Lower lobe of right lung (tissue), 2 donors: ENCODE measurements at regions not wholly inside any gene's neighbourhood (a gene's known extent, or its start where the extent isn't known, plus 50 kb on each side); places are given as distances from the start of the nearest gene placed in this dataset.

Experiments
- ATAC-seq, 2 donors: fragments of 200-7000 bp; cut with Tn5 transposase; one replicate each; pipeline ENCODE4 v1.9.1; 2020 to 2022; ENCODE audit warnings: mild to moderate bottlenecking in 2 of 2, moderate library complexity in 2 of 2
- DNase-seq: peaks from one replicate; pipeline ENCODE4 v3.0.0-alpha.2; 2020
- H3K27ac ChIP-seq: fragments of 200-600 bp; one replicate; pipeline ENCODE4 v1.8.0; 2022
- H3K27me3 ChIP-seq: fragments of 200-600 bp; one replicate; pipeline ENCODE4 v1.8.0; 2022; ENCODE audit warnings: low read depth
- H3K36me3 ChIP-seq: fragments of 200-600 bp; one replicate; pipeline ENCODE4 v1.8.0; 2022; ENCODE audit warnings: mild to moderate bottlenecking
- H3K4me1 ChIP-seq: fragments of 200-600 bp; one replicate; pipeline ENCODE4 v1.8.0; 2022
- H3K4me3 ChIP-seq: fragments of 200-600 bp; one replicate; pipeline ENCODE4 v1.8.0; 2022; ENCODE audit warnings: mild to moderate bottlenecking
- H3K9me3 ChIP-seq: fragments of 200-600 bp; one replicate; pipeline ENCODE4 v1.8.0; 2022
- CTCF ChIP-seq: fragments of 200-600 bp; IDR thresholded peaks from one replicate; pipeline ENCODE4 v1.8.0; 2022; ENCODE audit warnings: antibody characterized with exemption, mild to moderate bottlenecking
- intact Hi-C: fragments of 100-400 bp; cut with DNase I; formaldehyde crosslinking; loops from one replicate; pipeline ENCODE4 v1.11.0; 2022
- donor health status: DM: no; HTN: yes; CAD: no; lungs with severe emphysema.

GRCh38 chr9:86794391-86795046 lies 152.8 kb downstream of the GAS1 start:
- intact Hi-C loops, result no loop called here
- H3K9me3 ChIP-seq, result no peaks in the 10 kb centered on the region
- no peaks in the 10 kb centered on the region for H3K36me3 ChIP-seq
- no peak for DNase-seq
- TF ChIP-seq CTCF, result no peak
- no peak for ATAC-seq
- peaks cover 10% of the 10 kb centered on the region for H3K4me1 ChIP-seq
- H3K27me3 ChIP-seq, result peaks cover 19% of the 10 kb centered on the region
- peak overlapping the region; percentile 1 for H3K27ac ChIP-seq
- H3K4me3 ChIP-seq, result no peak overlapping the region

GRCh38 chr9:86792136-86792535 lies 155.2 kb downstream of the GAS1 start:
- no peaks in the 10 kb centered on the region for H3K36me3 ChIP-seq
- peaks cover 10% of the 10 kb centered on the region for H3K4me1 ChIP-seq
- DNase-seq, result no peak
- ATAC-seq, result no peak
- intact Hi-C loops, result no loop called here
- no peak for TF ChIP-seq CTCF
- no peak overlapping the region for H3K4me3 ChIP-seq
- no peak overlapping the region for H3K27ac ChIP-seq
- peaks cover 17% of the 10 kb centered on the region for H3K27me3 ChIP-seq
- H3K9me3 ChIP-seq, result no peaks in the 10 kb centered on the region

- Histone ChIP-seq H3K4me1 (peaks cover 10% of the 10 kb centered on the region), H3K9me3 (no peaks in the 10 kb centered on the region), H3K27me3 (peaks cover 11% of the 10 kb centered on the region), H3K4me3 (no peak overlapping the region), H3K27ac (no peak overlapping the region), H3K36me3 (no peaks in the 10 kb centered on the region)
- no peak for ATAC-seq
- no peak for TF ChIP-seq CTCF
- intact Hi-C loops, result no loop called here
- no peak for DNase-seq
These were observed 156.5 kb downstream of the GAS1 start for GRCh38 chr9:86790805-86791204.

GRCh38 chr9:86788456-86788855 lies 158.8 kb downstream of the GAS1 start:
- Histone ChIP-seq H3K27ac (no peak overlapping the region), H3K4me3 (no peak overlapping the region), H3K4me1 (no peaks in the 10 kb centered on the region), H3K36me3 (no peaks in the 10 kb centered on the region), H3K27me3 (peaks cover 11% of the 10 kb centered on the region), H3K9me3 (no peaks in the 10 kb centered on the region)
- intact Hi-C loops, result no loop called here
- ATAC-seq (peak in 1 of 2 donors; percentile 23), DNase-seq (no peak)
- TF ChIP-seq CTCF, result no peak

GRCh38 chr9:86783884-86784283 lies 163.4 kb downstream of the GAS1 start:
- intact Hi-C loops, result no loop called here
- DNase-seq, result no peak
- no peak for ATAC-seq

More at GRCh38 chr9:86783884-86784283, 163.4 kb downstream of the GAS1 start:
- Histone ChIP-seq H3K9me3 (no peaks in the 10 kb centered on the region), H3K36me3 (no peaks in the 10 kb centered on the region), H3K4me3 (no peak overlapping the region), H3K27ac (no peak overlapping the region), H3K4me1 (no peaks in the 10 kb centered on the region), H3K27me3 (peaks cover 5% of the 10 kb centered on the region)
- no peak for TF ChIP-seq CTCF
